Motor neuron (in vitro differentiated cells): ENCODE measurements at regions not wholly inside any gene's neighbourhood (a gene's known extent, or its start where the extent isn't known, plus 50 kb on each side); places are given as distances from the start of the nearest gene placed in this dataset.

Source experiments
- ATAC-seq, 8 experiments: fragments of 200-7000 bp; cut with Tn5 transposase; replicated peaks in 6 of 8; 2 replicates each; pipeline ENCODE4 v1.8.0; 2021; ENCODE audit warnings: mild to moderate bottlenecking in 8 of 8, moderate library complexity in 8 of 8
- H3K27ac ChIP-seq, 2 donors: fragments of 250-450 bp; sonication (Bioruptor Pico); 2 replicates each; pipeline ENCODE4 v1.9.0; 2021; ENCODE audit warnings: antibody characterized with exemption in 2 of 2, mild to moderate bottlenecking in 2 of 2, moderate library complexity in 1 of 2
- H3K4me1 ChIP-seq, 2 donors: fragments of 250-450 bp; sonication (Bioruptor Pico); replicated peaks in 1 of 2; 2 replicates each; pipeline ENCODE4 v1.6.1; 2021; ENCODE audit warnings: antibody characterized with exemption in 2 of 2, mild to moderate bottlenecking in 2 of 2, moderate library complexity in 1 of 2
- H3K4me3 ChIP-seq, 5 donors: fragments of 250-450 bp; sonication (Bioruptor Pico); 2 replicates each; pipeline ENCODE4 v1.9.0; 2021; ENCODE audit warnings: antibody characterized with exemption in 5 of 5, mild to moderate bottlenecking in 5 of 5, moderate library complexity in 4 of 5
- WGBS, 10 experiments: fragments of 450-650 bp; shearing (Covaris generic); methylation state at CpG; one replicate each; pipeline ENCODE4 v1.0.0; 2022; 5-methylcytosine and 5-hydroxymethylcytosine counted together
- in situ Hi-C, 9 experiments: fragments of 400-800 bp; cut with MboI; loops; one replicate each; pipeline ENCODE4 v1.15.0; 2021; ENCODE audit warnings: low sequenced_read_pairs in 9 of 9, low pct_unique_long_range_greater_than_20kb in 2 of 9; ENCODE audit not compliant: unreplicated experiment in 9 of 9

- no peak overlapping the region for H3K4me3 ChIP-seq
- in situ Hi-C loops: no loop called here
- 0 to 80% (median 20%) methylated on average over 1 of the region's 1 CpG; no CpG with 5 or more reads in 1 of the 10 experiments for WGBS, 10 experiments
- H3K4me1 ChIP-seq: no peaks in the 10 kb centered on the region
- ATAC-seq: peak in 4 of 8 experiments; percentile 11 to 78 (median 58)
- H3K27ac ChIP-seq: no peak overlapping the region
Observed at GRCh38 chr13:68410007-68410406, 1179.9 kb upstream of the PCDH9 start.

- WGBS, 10 experiments: 13 to 100% (median 96%) methylated on average over 2 to 5 of the region's 5 CpGs
- H3K27ac ChIP-seq: no peak overlapping the region
Observed at GRCh38 chr13:68390987-68391386, 1160.9 kb upstream of the PCDH9 start.

GRCh38 chr13:68386808-68387207, 1156.7 kb upstream of the PCDH9 start:
- H3K4me3 ChIP-seq: no peak overlapping the region
- in situ Hi-C loops: no loop called here
- no peaks in the 10 kb centered on the region for H3K4me1 ChIP-seq
- WGBS, 10 experiments: 18 to 100% (median 92%) methylated on average over 1 to 3 of the region's 3 CpGs; no CpG with 5 or more reads in 1 of the 10 experiments
- no peak for ATAC-seq
- no peak overlapping the region for H3K27ac ChIP-seq

More at GRCh38 chr13:68390987-68391386, 1160.9 kb upstream of the PCDH9 start:
- in situ Hi-C loops: no loop called here
- no peak for ATAC-seq
- Histone ChIP-seq H3K4me1 (no peaks in the 10 kb centered on the region), H3K4me3 (no peak overlapping the region)

GRCh38 chr13:68380041-68380973, 1150.2 kb upstream of the PCDH9 start:
- no peak overlapping the region for H3K4me3 ChIP-seq
- H3K27ac ChIP-seq: no peak overlapping the region
- peaks cover 0 to 3% of the 10 kb centered on the region in 2 donors for H3K4me1 ChIP-seq
- no peak for ATAC-seq
- WGBS, 10 experiments: 33 to 92% (median 77%) methylated on average over 3 to 6 of the region's 6 CpGs
- in situ Hi-C loops: no loop called here

- ATAC-seq: no peak
- no peak overlapping the region for H3K27ac ChIP-seq
- in situ Hi-C loops: no loop called here
- 0 to 100% (median 80%) methylated on average over 1 of the region's 1 CpG; no CpG with 5 or more reads in 1 of the 10 experiments for WGBS, 10 experiments
- H3K4me3 ChIP-seq: no peak overlapping the region
- H3K4me1 ChIP-seq: peaks cover 0 to 3% of the 10 kb centered on the region in 2 donors
Observed at GRCh38 chr13:68378294-68378693, 1148.2 kb upstream of the PCDH9 start.

- Histone ChIP-seq H3K4me3 (no peak overlapping the region), H3K4me1 (no peaks in the 10 kb centered on the region), H3K27ac (no peak overlapping the region)
- ATAC-seq: no peak
- WGBS, 10 experiments: 0 to 100% (median 50%) methylated on average over 1 to 2 of the region's 2 CpGs; no CpG with 5 or more reads in 1 of the 10 experiments
- in situ Hi-C loops: no loop called here
Observed at GRCh38 chr13:68375004-68375403, 1144.9 kb upstream of the PCDH9 start.

GRCh38 chr13:68369739-68370138, 1139.6 kb upstream of the PCDH9 start:
- Histone ChIP-seq H3K4me1 (no peaks in the 10 kb centered on the region), H3K4me3 (no peak overlapping the region), H3K27ac (no peak overlapping the region)
- peak in 4 of 8 experiments; percentile 35 to 89 (median 64) for ATAC-seq
- in situ Hi-C loops: no loop called here
- WGBS, 10 experiments: 0 to 97% (median 63%) methylated on average over 2 to 5 of the region's 5 CpGs

GRCh38 chr13:68368922-68369321, 1138.8 kb upstream of the PCDH9 start:
- H3K4me1 ChIP-seq: no peaks in the 10 kb centered on the region
- 0 to 100% (median 52%) methylated on average over 1 to 2 of the region's 2 CpGs for WGBS, 10 experiments
- H3K4me3 ChIP-seq: no peak overlapping the region
- ATAC-seq: no peak
- in situ Hi-C loops: no loop called here
- no peak overlapping the region for H3K27ac ChIP-seq

- WGBS, 10 experiments: 0 to 100% (median 90%) methylated on average over 1 of the region's 1 CpG
- peaks cover 2 to 9% of the 10 kb centered on the region in 2 donors for H3K4me1 ChIP-seq
- in situ Hi-C loops: no loop called here
- no peak overlapping the region for H3K4me3 ChIP-seq
- no peak overlapping the region for H3K27ac ChIP-seq
- ATAC-seq: no peak
Observed at GRCh38 chr13:68359105-68359504, 1129.0 kb upstream of the PCDH9 start.

GRCh38 chr13:68358294-68358705, 1128.2 kb upstream of the PCDH9 start:
- Histone ChIP-seq H3K27ac (no peak overlapping the region), H3K4me3 (no peak overlapping the region), H3K4me1 (peaks cover 2 to 9% of the 10 kb centered on the region in 2 donors)
- WGBS, 10 experiments: 8 to 73% (median 50%) methylated on average over 1 to 2 of the region's 2 CpGs; no CpG with 5 or more reads in 1 of the 10 experiments
- peak in 5 of 8 experiments; percentile 39 to 81 (median 56) for ATAC-seq
- in situ Hi-C loops: no loop called here

- 0 to 95% (median 82%) methylated on average over 1 to 2 of the region's 2 CpGs for WGBS, 10 experiments
- Histone ChIP-seq H3K27ac (no peak overlapping the region), H3K4me3 (no peak overlapping the region), H3K4me1 (no peaks in the 10 kb centered on the region)
- no peak for ATAC-seq
- in situ Hi-C loops: no loop called here
Observed at GRCh38 chr13:68350554-68350953, 1120.4 kb upstream of the PCDH9 start.

- H3K4me1 ChIP-seq: no peaks in the 10 kb centered on the region
- H3K27ac ChIP-seq: no peak overlapping the region
- WGBS, 10 experiments: 0 to 80% (median 45%) methylated on average over 1 to 3 of the region's 3 CpGs
- no peak overlapping the region for H3K4me3 ChIP-seq
- in situ Hi-C loops: no loop called here
- ATAC-seq: no peak
Observed at GRCh38 chr13:68347220-68347619, 1117.1 kb upstream of the PCDH9 start.

GRCh38 chr13:68345963-68346531, 1115.9 kb upstream of the PCDH9 start:
- peak in 3 of 8 experiments; percentile 30 to 96 (median 59) for ATAC-seq
- no peaks in the 10 kb centered on the region for H3K4me1 ChIP-seq
- in situ Hi-C loops: no loop called here
- WGBS, 10 experiments: 0 to 100% (median 63%) methylated on average over 1 of the region's 1 CpG
- H3K4me3 ChIP-seq: no peak overlapping the region
- no peak overlapping the region for H3K27ac ChIP-seq
